ENCODE measurements at regions not wholly inside any gene's neighbourhood (a gene's known extent, or its start where the extent isn't known, plus 50 kb on each side); places are given as distances from the start of the nearest gene placed in this dataset.

- no peak for TF ChIP-seq CTCF (conservative IDR thresholded peaks at IDR 0.05; ENCODE audit: low read depth, low read length)
- no peak for TF ChIP-seq FOS (IDR thresholded peaks at IDR 0.05; ENCODE audit: low read depth, low read length)
- no peak for TF ChIP-seq POLR2A (IDR thresholded peaks at IDR 0.05; ENCODE audit: low read depth, low read length)
- no peak for TF ChIP-seq CEBPB (IDR thresholded peaks at IDR 0.05; ENCODE audit: low read depth, low read length)
- TF ChIP-seq CHD1 (IDR thresholded peaks at IDR 0.05; ENCODE audit: low read depth, low read length): no peak
- no peak for TF ChIP-seq ELK1 (IDR thresholded peaks at IDR 0.05; ENCODE audit: borderline replicate concordance, low read depth, low read length)
- TF ChIP-seq NFE2L2 (IDR thresholded peaks at IDR 0.05; ENCODE audit: low read depth, low read length): no peak
- TF ChIP-seq MAZ (IDR thresholded peaks at IDR 0.05; ENCODE audit: borderline replicate concordance, low read depth, low read length): no peak
Observed at GRCh38 chr5:36418152-36418979, 116.7 kb upstream of the RANBP3L start.

All from IMR-90 (cell line).